GM21786 (cell line): ENCODE measurements at regions not wholly inside any gene's neighbourhood (a gene's known extent, or its start where the extent isn't known, plus 50 kb on each side); places are given as distances from the start of the nearest gene placed in this dataset.

ENCODE experiments used
- ATAC-seq: cut with Tn5 transposase; IDR thresholded peaks from one replicate; pipeline ENCODE4 v1.9.1; 2021; ENCODE audit not compliant: unreplicated experiment

GRCh38 chr12:58252914-58253313 is 311.5 kb downstream of the ATP23 start:
- no peak for ATAC-seq

- no peak for ATAC-seq
Observed at GRCh38 chr12:58253663-58254062, 312.3 kb downstream of the ATP23 start.

- no peak for ATAC-seq
Observed at GRCh38 chr12:58254463-58255100, 313.2 kb downstream of the ATP23 start.

GRCh38 chr12:58262796-58263195 is 321.4 kb downstream of the ATP23 start:
- no peak for ATAC-seq

GRCh38 chr12:58263816-58264215 is 322.4 kb downstream of the ATP23 start:
- no peak for ATAC-seq

GRCh38 chr12:58268069-58268468 is 326.7 kb downstream of the ATP23 start:
- ATAC-seq, result no peak

- no peak for ATAC-seq
Observed at GRCh38 chr12:58269476-58269875, 328.1 kb downstream of the ATP23 start.

- ATAC-seq, result no peak
Observed at GRCh38 chr12:58270966-58271705, 329.8 kb downstream of the ATP23 start.

- ATAC-seq, result no peak
Observed at GRCh38 chr12:58272461-58272860, 331.1 kb downstream of the ATP23 start.

GRCh38 chr12:58277231-58277630 is 335.9 kb downstream of the ATP23 start:
- no peak for ATAC-seq

- ATAC-seq, result no peak
Observed at GRCh38 chr12:58283553-58283952, 342.2 kb downstream of the ATP23 start.

GRCh38 chr12:58285551-58285950 is 344.2 kb downstream of the ATP23 start:
- no peak for ATAC-seq

- ATAC-seq, result no peak
Observed at GRCh38 chr12:58286353-58286752, 345.0 kb downstream of the ATP23 start.

- ATAC-seq, result no peak
Observed at GRCh38 chr12:58288190-58288589, 346.8 kb downstream of the ATP23 start.

- ATAC-seq, result no peak
Observed at GRCh38 chr12:58291106-58291505, 349.7 kb downstream of the ATP23 start.

GRCh38 chr12:58293308-58293982 is 352.1 kb downstream of the ATP23 start:
- ATAC-seq, result no peak

GRCh38 chr12:58295268-58295667 is 353.9 kb downstream of the ATP23 start:
- ATAC-seq, result no peak

- ATAC-seq, result no peak
Observed at GRCh38 chr12:58296863-58297262, 355.5 kb downstream of the ATP23 start.

- no peak for ATAC-seq
Observed at GRCh38 chr12:58298803-58299202, 357.4 kb downstream of the ATP23 start.

- no peak for ATAC-seq
Observed at GRCh38 chr12:58299371-58299770, 358.0 kb downstream of the ATP23 start.

- ATAC-seq, result no peak
Observed at GRCh38 chr12:58301038-58301729, 359.8 kb downstream of the ATP23 start.

- no peak for ATAC-seq
Observed at GRCh38 chr12:58301730-58302122, 360.4 kb downstream of the ATP23 start.
